Activated CD8-positive, alpha-beta memory T cell treated with anti-CD3 and anti-CD28 coated beads, Interleukin-2, amount 50 U/mL, for 48 hours (primary cell): ENCODE measurements at regions not wholly inside any gene's neighbourhood (a gene's known extent, or its start where the extent isn't known, plus 50 kb on each side); places are given as distances from the start of the nearest gene placed in this dataset.
"Not testable (repeated sequence)": the region's sequence is repeated elsewhere in the genome, so short reads cannot be mapped to it uniquely, and the experiment has no call there.

Source experiments
- DNase-seq: peaks from one replicate; pipeline ENCODE4 v3.0.0-alpha.2; 2020

- DNase-seq = peak; percentile 58
Measured at GRCh38 chr9:16058131-16058549, 505.3 kb downstream of the CCDC171 start.

- no peak for DNase-seq
Measured at GRCh38 chr9:16060436-16061129, 507.7 kb downstream of the CCDC171 start.

- DNase-seq = no peak
Measured at GRCh38 chr9:16062542-16063240, 509.8 kb downstream of the CCDC171 start.

GRCh38 chr9:16063241-16063591 lies 510.4 kb downstream of the CCDC171 start:
- DNase-seq = no peak

- DNase-seq = no peak
Measured at GRCh38 chr9:16064771-16065170, 511.9 kb downstream of the CCDC171 start.

- DNase-seq = not testable (repeated sequence)
Measured at GRCh38 chr9:16066201-16066600, 513.4 kb downstream of the CCDC171 start.

- no peak for DNase-seq
Measured at GRCh38 chr9:16068476-16068875, 515.6 kb downstream of the CCDC171 start.

- no peak for DNase-seq
Measured at GRCh38 chr9:16069249-16069648, 516.4 kb downstream of the CCDC171 start.

- no peak for DNase-seq
Measured at GRCh38 chr9:16069671-16070454, 517.0 kb downstream of the CCDC171 start.

- DNase-seq = no peak
Measured at GRCh38 chr9:16070455-16071145, 517.8 kb downstream of the CCDC171 start.

- DNase-seq = no peak
Measured at GRCh38 chr9:16071400-16071799, 518.6 kb downstream of the CCDC171 start.

- DNase-seq = no peak
Measured at GRCh38 chr9:16074963-16075362, 522.1 kb downstream of the CCDC171 start.

GRCh38 chr9:16075696-16076095 lies 522.9 kb downstream of the CCDC171 start:
- no peak for DNase-seq

GRCh38 chr9:16076511-16076910 lies 523.7 kb downstream of the CCDC171 start:
- no peak for DNase-seq

- DNase-seq = no peak
Measured at GRCh38 chr9:16082796-16083195, 530.0 kb downstream of the CCDC171 start.

- DNase-seq = no peak
Measured at GRCh38 chr9:16085167-16085726, 532.4 kb downstream of the CCDC171 start.

- DNase-seq = no peak
Measured at GRCh38 chr9:16090907-16091629, 538.2 kb downstream of the CCDC171 start.

- DNase-seq = no peak
Measured at GRCh38 chr9:16092142-16093091, 539.6 kb downstream of the CCDC171 start.

- DNase-seq = no peak
Measured at GRCh38 chr9:16098306-16098705, 545.5 kb downstream of the CCDC171 start.

GRCh38 chr9:16099732-16100536 lies 547.1 kb downstream of the CCDC171 start:
- no peak for DNase-seq
